MV-4-11 (cell line): ENCODE measurements at regions not wholly inside any gene's neighbourhood (a gene's known extent, or its start where the extent isn't known, plus 50 kb on each side); places are given as distances from the start of the nearest gene placed in this dataset.

ENCODE experiments used
- DNase-seq: peaks from one replicate; lab custom pipeline; 2025; lab: John Stamatoyannopoulos, UW

GRCh38 chr7:22962775-22963350, 51.1 kb downstream of the HYCC1 start:
- no peak for DNase-seq

- no peak for DNase-seq
These were observed 55.2 kb downstream of the HYCC1 start for GRCh38 chr7:22958742-22959141.

GRCh38 chr7:22954251-22954650, 59.7 kb downstream of the HYCC1 start:
- DNase-seq = no peak

GRCh38 chr7:22952306-22953015, 61.5 kb downstream of the HYCC1 start:
- DNase-seq = no peak

GRCh38 chr7:22949944-22950343, 64.0 kb downstream of the HYCC1 start:
- DNase-seq = no peak

GRCh38 chr7:22949221-22949620, 64.7 kb downstream of the HYCC1 start:
- no peak for DNase-seq

GRCh38 chr7:22948770-22949169, 65.2 kb downstream of the HYCC1 start:
- no peak for DNase-seq

GRCh38 chr7:22945584-22945983, 68.3 kb downstream of the HYCC1 start:
- peak; percentile 74 for DNase-seq

- DNase-seq = no peak
These were observed 69.4 kb downstream of the HYCC1 start for GRCh38 chr7:22944510-22944909.

- DNase-seq = peak; percentile 75
These were observed 69.9 kb downstream of the HYCC1 start for GRCh38 chr7:22944022-22944421.

- no peak for DNase-seq
These were observed 71.7 kb downstream of the HYCC1 start for GRCh38 chr7:22942191-22942590.

- DNase-seq = no peak
These were observed 74.1 kb downstream of the HYCC1 start for GRCh38 chr7:22939842-22940241.

GRCh38 chr7:22937946-22938345, 76.0 kb downstream of the HYCC1 start:
- DNase-seq = no peak

- DNase-seq = no peak
These were observed 77.7 kb downstream of the HYCC1 start for GRCh38 chr7:22936246-22936645.

- DNase-seq = no peak
These were observed 78.7 kb downstream of the HYCC1 start for GRCh38 chr7:22935269-22935668.

GRCh38 chr7:22934473-22935065, 79.4 kb downstream of the HYCC1 start:
- DNase-seq = no peak

GRCh38 chr7:22934023-22934422, 79.9 kb downstream of the HYCC1 start:
- DNase-seq = no peak

GRCh38 chr7:22932896-22933295, 81.0 kb downstream of the HYCC1 start:
- DNase-seq = no peak

GRCh38 chr7:22931011-22931410, 82.9 kb downstream of the HYCC1 start:
- DNase-seq = no peak

- no peak for DNase-seq
These were observed 91.6 kb downstream of the HYCC1 start for GRCh38 chr7:22922307-22922706.

- DNase-seq = peak; percentile 78
These were observed 92.4 kb downstream of the HYCC1 start for GRCh38 chr7:22921386-22922086.

- no peak for DNase-seq
These were observed 93.3 kb downstream of the HYCC1 start for GRCh38 chr7:22920672-22921071.

- no peak for DNase-seq
These were observed 90.5 kb upstream of the TOMM7 start for GRCh38 chr7:22913158-22913557.
